ENCODE measurements at regions not wholly inside any gene's neighbourhood (a gene's known extent, or its start where the extent isn't known, plus 50 kb on each side); places are given as distances from the start of the nearest gene placed in this dataset.

- TF ChIP-seq CTCF (IDR thresholded peaks at IDR 0.05): no peak
- TF ChIP-seq POLR2A (IDR thresholded peaks at IDR 0.05): no peak
- no peak for TF ChIP-seq POLR2AphosphoS5 (IDR thresholded peaks at IDR 0.05)
- TF ChIP-seq EP300 (IDR thresholded peaks at IDR 0.05): no peak
Measured at GRCh38 chr14:22408547-22408946, 180.5 kb downstream of the DAD1 start.

Data from upper lobe of left lung (tissue), 4 donors.